NB4 (cell line): ENCODE measurements at regions not wholly inside any gene's neighbourhood (a gene's known extent, or its start where the extent isn't known, plus 50 kb on each side); places are given as distances from the start of the nearest gene placed in this dataset.

Source experiments
- CTCF ChIP-seq: IDR thresholded peaks from one replicate; pipeline ENCODE4 v1.5.1; 2012; ENCODE audit warnings: low read depth, low read length
- POLR2A ChIP-seq: IDR thresholded peaks from 2 replicates; pipeline ENCODE4 v1.6.1; 2011; ENCODE audit warnings: mild to moderate bottlenecking; ENCODE audit not compliant: insufficient read length; ENCODE audit errors: extremely low read depth

- no peak for TF ChIP-seq POLR2A
- no peak for TF ChIP-seq CTCF
Measured at GRCh38 chr4:161097821-161098220, 1066.0 kb downstream of the FSTL5 start.
